H9 (cell line): ENCODE measurements at regions not wholly inside any gene's neighbourhood (a gene's known extent, or its start where the extent isn't known, plus 50 kb on each side); places are given as distances from the start of the nearest gene placed in this dataset.

Experiments used
- DNase-seq: peaks from one replicate; pipeline ENCODE4 v3.0.0-alpha.2; 2017
- H2AFZ ChIP-seq: one replicate; pipeline ENCODE4 v1.6.1; 2013; ENCODE audit warnings: mild to moderate bottlenecking, low read length, control low read depth, moderate library complexity
- H2AK5ac ChIP-seq: 2 replicates; pipeline ENCODE4 v1.6.1; 2013; ENCODE audit warnings: low read length, control low read depth, mixed read lengths; ENCODE audit not compliant: insufficient read length
- H2BK120ac ChIP-seq: one replicate; pipeline ENCODE4 v1.6.1; 2013; ENCODE audit warnings: low read depth, mild to moderate bottlenecking, low read length, control low read depth, inconsistent platforms; ENCODE audit not compliant: poor library complexity, severe bottlenecking
- H2BK12ac ChIP-seq: 2 replicates; pipeline ENCODE4 v1.6.1; 2013; ENCODE audit warnings: low read length, control low read depth, mixed read lengths, low read depth; ENCODE audit not compliant: insufficient read length
- H2BK15ac ChIP-seq: 2 replicates; pipeline ENCODE4 v1.6.1; 2013; ENCODE audit warnings: low read depth, low read length, control low read depth
- H2BK20ac ChIP-seq: one replicate; pipeline ENCODE4 v1.6.1; 2013; ENCODE audit warnings: low read depth, mild to moderate bottlenecking, low read length, control low read depth, inconsistent platforms; ENCODE audit not compliant: poor library complexity, severe bottlenecking
- H2BK5ac ChIP-seq: 2 replicates; pipeline ENCODE4 v1.6.1; 2013; ENCODE audit warnings: low read length, control low read depth, mixed read lengths; ENCODE audit not compliant: insufficient read length
- H3K14ac ChIP-seq: 2 replicates; pipeline ENCODE4 v1.6.1; 2013; ENCODE audit warnings: low read length, control low read depth; ENCODE audit not compliant: insufficient read depth
- H3K18ac ChIP-seq: 2 replicates; pipeline ENCODE4 v1.6.1; 2013; ENCODE audit warnings: low read depth, mild to moderate bottlenecking, mixed read lengths, low read length, control low read depth; ENCODE audit not compliant: insufficient read length
- H3K23ac ChIP-seq: 2 replicates; pipeline ENCODE4 v1.6.1; 2013; ENCODE audit warnings: low read length, control low read depth, mixed read lengths, low read depth; ENCODE audit not compliant: insufficient read length
- H3K23me2 ChIP-seq: 2 replicates; pipeline ENCODE4 v1.6.1; 2013; ENCODE audit warnings: low read depth, mild to moderate bottlenecking, mixed read lengths, low read length, control low read depth; ENCODE audit not compliant: insufficient read length, poor library complexity, severe bottlenecking
- H3K27ac ChIP-seq: 2 replicates; pipeline ENCODE4 v1.5.1; 2013; ENCODE audit warnings: low read length, control low read depth, mixed read lengths, low read depth; ENCODE audit not compliant: insufficient read length
- H3K27me3 ChIP-seq: 2 replicates; pipeline ENCODE4 v1.6.1; 2013; ENCODE audit warnings: low read length, control low read depth, inconsistent platforms; ENCODE audit not compliant: insufficient read depth
- H3K4ac ChIP-seq: 2 replicates; pipeline ENCODE4 v1.6.1; 2013; ENCODE audit warnings: low read depth, mild to moderate bottlenecking, control low read depth, inconsistent platforms, low read length, moderate library complexity
- H3K4me1 ChIP-seq: 2 replicates; pipeline ENCODE4 v1.6.1; 2013; ENCODE audit warnings: low read length, control low read depth, inconsistent platforms; ENCODE audit not compliant: insufficient read depth
- H3K4me2 ChIP-seq: 2 replicates; pipeline ENCODE4 v1.6.1; 2013; ENCODE audit warnings: low read length, control low read depth, mixed read lengths; ENCODE audit not compliant: insufficient read length, insufficient read depth
- H3K56ac ChIP-seq: 2 replicates; pipeline ENCODE4 v1.6.1; 2013; ENCODE audit warnings: low read depth, mild to moderate bottlenecking, mixed read lengths, low read length, control low read depth; ENCODE audit not compliant: insufficient read length
- H3K79me1 ChIP-seq: 2 replicates; pipeline ENCODE4 v1.6.1; 2013; ENCODE audit warnings: low read depth, mild to moderate bottlenecking, moderate library complexity, low read length, control low read depth, inconsistent platforms; ENCODE audit not compliant: insufficient read depth, poor library complexity, severe bottlenecking
- H3K79me2 ChIP-seq: 2 replicates; pipeline ENCODE4 v1.6.1; 2013; ENCODE audit warnings: low read length, control low read depth, inconsistent platforms; ENCODE audit not compliant: insufficient read depth
- H3K9ac ChIP-seq: 2 replicates; pipeline ENCODE4 v1.6.1; 2013; ENCODE audit warnings: low read length, control low read depth, mixed read lengths; ENCODE audit not compliant: insufficient read length; ENCODE audit errors: extremely low read depth
- H3K9me3 ChIP-seq: one replicate; pipeline ENCODE4 v1.6.1; 2013; ENCODE audit warnings: low read depth, low read length, inconsistent platforms; ENCODE audit not compliant: control insufficient read depth
- H3T11ph ChIP-seq: one replicate; pipeline ENCODE4 v1.6.1; 2013; ENCODE audit warnings: mild to moderate bottlenecking, low read length, control low read depth, inconsistent platforms
- H4K20me1 ChIP-seq: one replicate; pipeline ENCODE4 v1.6.1; 2013; ENCODE audit not compliant: control insufficient read depth, insufficient read length, insufficient read depth
- H4K5ac ChIP-seq: 2 replicates; pipeline ENCODE4 v1.6.1; 2013; ENCODE audit warnings: low read depth, mild to moderate bottlenecking, mixed read lengths, low read length, control low read depth; ENCODE audit not compliant: insufficient read length
- H4K8ac ChIP-seq: replicated peaks from 2 replicates; pipeline ENCODE4 v1.6.1; 2013; ENCODE audit warnings: low read length, control low read depth, mixed read lengths, low read depth; ENCODE audit not compliant: insufficient read length
- H4K91ac ChIP-seq: 2 replicates; pipeline ENCODE4 v1.6.1; 2013; ENCODE audit warnings: low read depth, mild to moderate bottlenecking, moderate library complexity, mixed read lengths, low read length, control low read depth; ENCODE audit not compliant: insufficient read length
- H3K27ac Mint-ChIP-seq, 3 experiments: 2 replicates in 2 of 3; 3 replicates in 1 of 3; pipeline ENCODE4 v1.8.0; 2020 to 2021; ENCODE audit warnings: mixed read lengths in 3 of 3, mild to moderate bottlenecking in 1 of 3, moderate library complexity in 1 of 3
- H3K27me3 Mint-ChIP-seq: 2 replicates; pipeline ENCODE4 v1.8.0; 2021; ENCODE audit warnings: low read depth, mild to moderate bottlenecking, moderate library complexity, mixed read lengths
- H3K36me3 Mint-ChIP-seq, 3 experiments: 2 replicates in 2 of 3; 3 replicates in 1 of 3; pipeline ENCODE4 v1.8.0; 2020 to 2021; ENCODE audit warnings: low read depth in 3 of 3, mixed read lengths in 3 of 3; ENCODE audit not compliant: insufficient read depth in 1 of 3
- H3K4me1 Mint-ChIP-seq, 2 experiments: 2 replicates each; pipeline ENCODE4 v1.8.0; 2020; ENCODE audit warnings: mixed read lengths in 2 of 2
- H3K4me3 Mint-ChIP-seq, 2 experiments: 2 replicates in 1 of 2; 3 replicates in 1 of 2; pipeline ENCODE4 v1.8.0; 2020 to 2021; ENCODE audit warnings: mild to moderate bottlenecking in 2 of 2, mixed read lengths in 2 of 2, moderate library complexity in 1 of 2
- H3K9me3 Mint-ChIP-seq, 2 experiments: 2 replicates in 1 of 2; 3 replicates in 1 of 2; pipeline ENCODE4 v1.8.0; 2020; ENCODE audit warnings: mild to moderate bottlenecking in 2 of 2, mixed read lengths in 2 of 2, moderate library complexity in 1 of 2
- WGBS: extraction: QIAGEN DNeasy Blood & Tissue Kit; methylation state at CpG from one replicate; pipeline ENCODE4 v1.1.7; 2013; ENCODE audit warnings: missing lambda C conversion rate, low lambda C conversion rate, mixed read lengths; ENCODE audit not compliant: insufficient read length; ENCODE audit errors: extremely low coverage; 5-methylcytosine and 5-hydroxymethylcytosine counted together
- TF ChIP-seq, protein P1 (sequence below): fragments of 200-600 bp; sonication (generic); conservative IDR thresholded peaks from 3 replicates; pipeline ENCODE4 v1.8.0; 2021; ENCODE audit warnings: antibody characterized with exemption, mild to moderate bottlenecking

DNA sequence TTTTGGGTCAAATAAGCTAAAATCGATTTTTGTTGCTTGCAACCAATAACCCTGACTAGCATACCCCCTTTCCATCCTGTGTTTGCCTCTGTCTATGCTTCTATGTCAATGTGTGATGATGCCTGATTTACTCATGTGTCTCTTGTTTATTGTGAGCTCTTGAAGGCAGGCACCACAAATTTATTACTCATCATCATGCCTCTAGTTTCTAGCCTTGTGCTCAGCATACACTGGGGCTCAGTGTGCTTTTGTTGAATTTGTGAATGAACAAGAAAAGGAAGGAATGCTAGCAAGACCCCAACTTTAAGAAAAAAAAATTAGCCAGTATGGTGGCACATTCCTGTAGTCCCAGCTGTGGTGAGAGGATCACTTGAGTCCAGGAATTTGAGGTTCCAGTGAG lies 119.1 kb upstream of the GPR139 start:
- H3K9me3 Mint-ChIP-seq, result no peaks in the 10 kb centered on the region
- Histone ChIP-seq H3K79me1 (no peaks in the 10 kb centered on the region), H2AFZ (no peak overlapping the region), H2AK5ac (no peak overlapping the region), H4K91ac (no peak overlapping the region), H3K56ac (no peak overlapping the region), H2BK15ac (no peak overlapping the region), H2BK20ac (no peak overlapping the region), H3K18ac (no peak overlapping the region), H3K79me2 (no peaks in the 10 kb centered on the region), H3K23ac (no peak overlapping the region), H3K4me1 (no peaks in the 10 kb centered on the region), H2BK120ac (no peak overlapping the region), H3T11ph (no peak overlapping the region), H3K27me3 (no peaks in the 10 kb centered on the region), H4K5ac (no peak overlapping the region), H3K9me3 (no peaks in the 10 kb centered on the region), H2BK5ac (no peak overlapping the region), H2BK12ac (no peak overlapping the region), H4K8ac (no peak overlapping the region), H4K20me1 (no peaks in the 10 kb centered on the region), H3K4me2 (no peak overlapping the region), H3K27ac (no peak overlapping the region), H3K14ac (no peak overlapping the region), H3K23me2 (no peaks in the 10 kb centered on the region), H3K4ac (no peak overlapping the region), H3K9ac (no peak overlapping the region)
- H3K4me3 Mint-ChIP-seq, result no peak overlapping the region
- TF ChIP-seq, protein P1, sequence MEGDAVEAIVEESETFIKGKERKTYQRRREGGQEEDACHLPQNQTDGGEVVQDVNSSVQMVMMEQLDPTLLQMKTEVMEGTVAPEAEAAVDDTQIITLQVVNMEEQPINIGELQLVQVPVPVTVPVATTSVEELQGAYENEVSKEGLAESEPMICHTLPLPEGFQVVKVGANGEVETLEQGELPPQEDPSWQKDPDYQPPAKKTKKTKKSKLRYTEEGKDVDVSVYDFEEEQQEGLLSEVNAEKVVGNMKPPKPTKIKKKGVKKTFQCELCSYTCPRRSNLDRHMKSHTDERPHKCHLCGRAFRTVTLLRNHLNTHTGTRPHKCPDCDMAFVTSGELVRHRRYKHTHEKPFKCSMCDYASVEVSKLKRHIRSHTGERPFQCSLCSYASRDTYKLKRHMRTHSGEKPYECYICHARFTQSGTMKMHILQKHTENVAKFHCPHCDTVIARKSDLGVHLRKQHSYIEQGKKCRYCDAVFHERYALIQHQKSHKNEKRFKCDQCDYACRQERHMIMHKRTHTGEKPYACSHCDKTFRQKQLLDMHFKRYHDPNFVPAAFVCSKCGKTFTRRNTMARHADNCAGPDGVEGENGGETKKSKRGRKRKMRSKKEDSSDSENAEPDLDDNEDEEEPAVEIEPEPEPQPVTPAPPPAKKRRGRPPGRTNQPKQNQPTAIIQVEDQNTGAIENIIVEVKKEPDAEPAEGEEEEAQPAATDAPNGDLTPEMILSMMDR, result no peak
- WGBS, result no CpG with 5 or more reads among the region's 1 CpG
- no peaks in the 10 kb centered on the region for H3K36me3 Mint-ChIP-seq
- no peak overlapping the region for H3K27ac Mint-ChIP-seq
- H3K4me1 Mint-ChIP-seq, result no peaks in the 10 kb centered on the region
- DNase-seq, result no peak
- peaks cover 3% of the 10 kb centered on the region; the same call in 1 of the 2 replicates for H3K27me3 Mint-ChIP-seq
